ENCODE measurements at regions not wholly inside any gene's neighbourhood (a gene's known extent, or its start where the extent isn't known, plus 50 kb on each side); places are given as distances from the start of the nearest gene placed in this dataset.

- TF ChIP-seq CTCF (IDR thresholded peaks at IDR 0.05) (no peak), POLR2A (IDR thresholded peaks at IDR 0.05) (no peak)
Measured at GRCh38 chrX:22730542-22730941, 269.2 kb upstream of the DDX53 start.

Data from adrenal gland (tissue), 5 donors.